ENCODE measurements at regions not wholly inside any gene's neighbourhood (a gene's known extent, or its start where the extent isn't known, plus 50 kb on each side); places are given as distances from the start of the nearest gene placed in this dataset.

- no peak overlapping the region for H4K91ac ChIP-seq (ENCODE audit: insufficient read length, low read depth, low read length)
- Mint-ChIP-seq H3K27ac (no peak overlapping the region), H3K27me3 (ENCODE audit: low read depth) (no peaks in the 10 kb centered on the region; the same call in 1 of the 2 replicates), H3K36me3 (ENCODE audit: insufficient read depth in 1 of 3, low read depth in 3 of 3) (no peaks in the 10 kb centered on the region), H3K9me3 (no peaks in the 10 kb centered on the region), H3K4me3 (no peak overlapping the region), H3K4me1 (no peaks in the 10 kb centered on the region)
- WGBS (ENCODE audit: extremely low coverage, insufficient read length, low lambda C conversion rate), result no CpG with 5 or more reads among the region's 1 CpG
- no peak overlapping the region for H2AK5ac ChIP-seq (ENCODE audit: insufficient read length, low read length)
- H3K18ac ChIP-seq (ENCODE audit: insufficient read length, low read depth, low read length), result no peak overlapping the region
- H3K23me2 ChIP-seq (ENCODE audit: insufficient read length, low read depth, low read length, poor library complexity, severe bottlenecking), result no peaks in the 10 kb centered on the region
- H2BK20ac ChIP-seq (ENCODE audit: low read depth, low read length, poor library complexity, severe bottlenecking), result no peak overlapping the region
- H2AFZ ChIP-seq (ENCODE audit: low read length), result no peak overlapping the region
- H3K27me3 ChIP-seq (ENCODE audit: insufficient read depth, low read length), result no peaks in the 10 kb centered on the region
- no peak for TF ChIP-seq CTCF (conservative IDR thresholded peaks at IDR 0.05)
- no peak overlapping the region for H3K56ac ChIP-seq (ENCODE audit: insufficient read length, low read depth, low read length)
- no peak overlapping the region for H2BK5ac ChIP-seq (ENCODE audit: insufficient read length, low read length)
- DNase-seq, result no peak
- H3K79me1 ChIP-seq (ENCODE audit: insufficient read depth, low read depth, low read length, poor library complexity, severe bottlenecking), result no peaks in the 10 kb centered on the region
- no peak overlapping the region for H4K5ac ChIP-seq (ENCODE audit: insufficient read length, low read depth, low read length)
- H3K4ac ChIP-seq (ENCODE audit: low read depth, low read length), result no peak overlapping the region
- no peak overlapping the region for H3K27ac ChIP-seq (ENCODE audit: insufficient read length, low read depth, low read length)
- H3T11ph ChIP-seq (ENCODE audit: low read length), result no peak overlapping the region
- H3K79me2 ChIP-seq (ENCODE audit: insufficient read depth, low read length), result no peaks in the 10 kb centered on the region
- no peak overlapping the region for H3K23ac ChIP-seq (ENCODE audit: insufficient read length, low read depth, low read length)
- H3K9ac ChIP-seq (ENCODE audit: extremely low read depth, insufficient read length, low read length), result no peak overlapping the region
- no peak overlapping the region for H2BK15ac ChIP-seq (ENCODE audit: low read depth, low read length)
- no peak overlapping the region for H3K14ac ChIP-seq (ENCODE audit: insufficient read depth, low read length)
- no peaks in the 10 kb centered on the region for H3K4me1 ChIP-seq (ENCODE audit: insufficient read depth, low read length)
- H2BK12ac ChIP-seq (ENCODE audit: insufficient read length, low read depth, low read length), result no peak overlapping the region
- H4K20me1 ChIP-seq (ENCODE audit: control insufficient read depth, insufficient read depth, insufficient read length), result no peaks in the 10 kb centered on the region
- H2BK120ac ChIP-seq (ENCODE audit: low read depth, low read length, poor library complexity, severe bottlenecking), result no peak overlapping the region
- no peaks in the 10 kb centered on the region for H3K9me3 ChIP-seq (ENCODE audit: control insufficient read depth, low read depth, low read length)
- H3K4me2 ChIP-seq (ENCODE audit: insufficient read depth, insufficient read length, low read length), result no peak overlapping the region
- no peak overlapping the region for H4K8ac ChIP-seq (replicated peaks; ENCODE audit: insufficient read length, low read depth, low read length)
These were observed 429.6 kb downstream of the SLCO4C1 start for GRCh38 chr5:101866473-101866872.

Data from H9 (cell line).